ENCODE measurements at regions not wholly inside any gene's neighbourhood (a gene's known extent, or its start where the extent isn't known, plus 50 kb on each side); places are given as distances from the start of the nearest gene placed in this dataset.

DNA sequence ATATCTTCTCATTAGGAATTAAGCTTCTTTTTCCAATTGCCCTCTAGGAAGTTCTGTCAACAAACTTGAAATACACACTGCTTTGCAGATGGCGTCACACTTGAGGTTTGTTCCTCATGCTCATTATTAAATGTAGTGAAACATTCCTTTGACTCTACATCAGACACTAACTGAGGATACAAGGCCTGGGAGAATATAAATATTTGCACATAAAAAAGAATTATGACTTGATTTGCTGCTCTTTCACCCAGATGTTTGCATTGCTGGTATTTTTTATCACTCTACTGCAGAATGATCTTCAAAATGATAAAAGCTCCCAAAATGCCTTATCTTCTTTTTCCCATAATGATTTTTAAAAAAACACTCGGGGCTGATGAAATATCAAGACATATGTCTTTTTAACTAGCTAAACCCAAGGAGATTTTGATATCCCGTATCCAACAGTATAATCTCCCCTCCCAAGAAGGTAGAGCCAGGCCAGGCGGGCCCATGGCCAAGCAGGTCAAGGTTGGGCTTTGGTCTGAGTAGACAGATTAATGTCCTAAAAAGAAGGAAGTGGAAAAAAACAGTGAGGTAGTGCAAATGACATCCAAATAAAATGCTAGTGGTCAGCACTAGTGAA, 264.6 kb downstream of the HHIPL2 start:
- Histone ChIP-seq H3K27ac (ENCODE audit: low read depth, low read length) (no peak overlapping the region), H3K36me3 (ENCODE audit: control insufficient read depth in 5 of 5, insufficient read depth in 5 of 5, low read length in 5 of 5) (no peaks in the 10 kb centered on the region), H3K4me3 (ENCODE audit: low read depth in 1 of 5, low read length in 5 of 5) (no peak overlapping the region), H3K9ac (ENCODE audit: low read length in 5 of 5) (no peak overlapping the region), H3K27me3 (ENCODE audit: control insufficient read depth in 5 of 5, insufficient read depth in 4 of 5, low read length in 5 of 5) (no peaks in the 10 kb centered on the region), H3K4me1 (ENCODE audit: control insufficient read depth in 5 of 5, insufficient read depth in 5 of 5, low read length in 5 of 5) (peaks cover 0 to 16% (median 7%) of the 10 kb centered on the region in 5 donors), H3K9me3 (ENCODE audit: control insufficient read depth in 5 of 5, low read length in 5 of 5) (peaks cover 0 to 6% (median 0%) of the 10 kb centered on the region in 5 donors)

- Histone ChIP-seq H3K4me3 (ENCODE audit: low read depth in 1 of 5, low read length in 5 of 5) (no peak overlapping the region), H3K9ac (ENCODE audit: low read length in 5 of 5) (no peak overlapping the region), H3K4me1 (ENCODE audit: control insufficient read depth in 5 of 5, insufficient read depth in 5 of 5, low read length in 5 of 5) (peaks cover 0 to 8% (median 7%) of the 10 kb centered on the region in 5 donors), H3K9me3 (ENCODE audit: control insufficient read depth in 5 of 5, low read length in 5 of 5) (peaks cover 0 to 6% (median 0%) of the 10 kb centered on the region in 5 donors), H3K27ac (ENCODE audit: low read depth, low read length) (no peak overlapping the region), H3K27me3 (ENCODE audit: control insufficient read depth in 5 of 5, insufficient read depth in 4 of 5, low read length in 5 of 5) (no peaks in the 10 kb centered on the region), H3K36me3 (ENCODE audit: control insufficient read depth in 5 of 5, insufficient read depth in 5 of 5, low read length in 5 of 5) (no peaks in the 10 kb centered on the region)
These were observed 268.3 kb downstream of the HHIPL2 start for GRCh38 chr1:222279591-222279990.

DNA sequence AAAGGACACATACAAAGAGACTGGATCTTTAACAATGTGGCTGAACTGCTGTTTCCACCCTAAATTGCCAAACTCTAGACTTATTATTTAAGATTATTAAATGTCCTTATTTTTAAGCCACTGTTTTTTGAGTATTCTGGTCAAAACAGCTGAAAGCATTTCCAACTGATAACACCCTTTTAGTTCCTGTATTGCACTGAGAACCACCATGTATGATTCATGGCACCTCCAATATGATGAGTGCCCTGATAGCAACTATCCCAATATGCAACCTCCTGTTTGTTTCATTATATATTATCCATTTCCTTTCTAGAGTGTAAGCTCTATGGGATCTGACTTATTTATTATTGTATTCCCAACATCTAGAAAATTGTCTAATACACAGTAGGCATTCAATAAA, 269.4 kb downstream of the HHIPL2 start:
- H3K9me3 ChIP-seq (ENCODE audit: control insufficient read depth in 5 of 5, low read length in 5 of 5): peaks cover 0 to 6% (median 0%) of the 10 kb centered on the region in 5 donors
- H3K9ac ChIP-seq (ENCODE audit: low read length in 5 of 5): no peak overlapping the region
- H3K36me3 ChIP-seq (ENCODE audit: control insufficient read depth in 5 of 5, insufficient read depth in 5 of 5, low read length in 5 of 5): no peaks in the 10 kb centered on the region
- no peaks in the 10 kb centered on the region for H3K27me3 ChIP-seq (ENCODE audit: control insufficient read depth in 5 of 5, insufficient read depth in 4 of 5, low read length in 5 of 5)
- H3K27ac ChIP-seq (ENCODE audit: low read depth, low read length): no peak overlapping the region
- H3K4me1 ChIP-seq (ENCODE audit: control insufficient read depth in 5 of 5, insufficient read depth in 5 of 5, low read length in 5 of 5): peaks cover 0 to 6% (median 4%) of the 10 kb centered on the region in 5 donors
- H3K4me3 ChIP-seq (ENCODE audit: low read depth in 1 of 5, low read length in 5 of 5): no peak overlapping the region

- no peak overlapping the region for H3K4me3 ChIP-seq (ENCODE audit: low read depth in 1 of 5, low read length in 5 of 5)
- no peak overlapping the region for H3K27ac ChIP-seq (ENCODE audit: low read depth, low read length)
- H3K9ac ChIP-seq (ENCODE audit: low read length in 5 of 5): no peak overlapping the region
- H3K9me3 ChIP-seq (ENCODE audit: control insufficient read depth in 5 of 5, low read length in 5 of 5): peaks cover 0 to 6% (median 0%) of the 10 kb centered on the region in 5 donors
- H3K27me3 ChIP-seq (ENCODE audit: control insufficient read depth in 5 of 5, insufficient read depth in 4 of 5, low read length in 5 of 5): no peaks in the 10 kb centered on the region
- no peaks in the 10 kb centered on the region for H3K36me3 ChIP-seq (ENCODE audit: control insufficient read depth in 5 of 5, insufficient read depth in 5 of 5, low read length in 5 of 5)
- H3K4me1 ChIP-seq (ENCODE audit: control insufficient read depth in 5 of 5, insufficient read depth in 5 of 5, low read length in 5 of 5): no peaks in the 10 kb centered on the region
These were observed 272.0 kb downstream of the HHIPL2 start for GRCh38 chr1:222275729-222276465.

DNA sequence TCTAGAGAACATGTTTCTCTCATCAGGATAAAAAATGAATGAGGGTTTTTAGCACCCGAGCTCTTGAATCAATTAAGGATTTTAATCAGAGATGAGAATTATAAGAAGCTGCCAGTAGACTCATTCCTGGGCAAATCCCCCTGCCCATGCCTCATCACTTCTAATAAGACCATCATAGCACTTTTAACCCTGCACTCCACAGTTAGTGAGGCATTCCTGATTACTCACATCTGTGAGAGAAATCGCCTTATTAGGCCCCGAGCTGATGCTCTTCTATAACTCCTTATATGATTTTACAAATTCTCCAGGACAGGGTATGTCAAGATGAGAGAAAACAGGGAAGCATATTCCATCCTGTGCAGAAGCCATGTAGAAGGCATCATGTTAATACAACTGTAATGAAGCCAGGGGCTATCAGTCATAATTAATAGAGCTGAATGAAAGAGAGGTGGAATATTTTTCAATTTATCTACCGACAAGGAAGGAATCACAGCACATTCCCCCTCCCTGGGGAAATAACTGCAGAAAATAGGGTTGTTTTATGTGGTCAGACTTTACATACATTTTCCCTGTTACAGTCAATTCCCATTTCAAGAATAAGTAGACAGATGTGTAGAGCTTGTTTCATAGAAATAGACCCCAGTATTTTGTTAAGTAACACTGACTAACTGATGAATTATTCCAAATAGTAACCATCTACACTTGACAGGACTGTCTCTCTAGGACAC, 272.7 kb downstream of the HHIPL2 start:
- Histone ChIP-seq H3K36me3 (ENCODE audit: control insufficient read depth in 5 of 5, insufficient read depth in 5 of 5, low read length in 5 of 5) (no peaks in the 10 kb centered on the region), H3K27me3 (ENCODE audit: control insufficient read depth in 5 of 5, insufficient read depth in 4 of 5, low read length in 5 of 5) (no peaks in the 10 kb centered on the region), H3K4me1 (ENCODE audit: control insufficient read depth in 5 of 5, insufficient read depth in 5 of 5, low read length in 5 of 5) (no peaks in the 10 kb centered on the region), H3K27ac (ENCODE audit: low read depth, low read length) (no peak overlapping the region), H3K9me3 (ENCODE audit: control insufficient read depth in 5 of 5, low read length in 5 of 5) (peaks cover 0 to 6% (median 0%) of the 10 kb centered on the region in 5 donors), H3K4me3 (ENCODE audit: low read depth in 1 of 5, low read length in 5 of 5) (no peak overlapping the region), H3K9ac (ENCODE audit: low read length in 5 of 5) (no peak overlapping the region)

DNA sequence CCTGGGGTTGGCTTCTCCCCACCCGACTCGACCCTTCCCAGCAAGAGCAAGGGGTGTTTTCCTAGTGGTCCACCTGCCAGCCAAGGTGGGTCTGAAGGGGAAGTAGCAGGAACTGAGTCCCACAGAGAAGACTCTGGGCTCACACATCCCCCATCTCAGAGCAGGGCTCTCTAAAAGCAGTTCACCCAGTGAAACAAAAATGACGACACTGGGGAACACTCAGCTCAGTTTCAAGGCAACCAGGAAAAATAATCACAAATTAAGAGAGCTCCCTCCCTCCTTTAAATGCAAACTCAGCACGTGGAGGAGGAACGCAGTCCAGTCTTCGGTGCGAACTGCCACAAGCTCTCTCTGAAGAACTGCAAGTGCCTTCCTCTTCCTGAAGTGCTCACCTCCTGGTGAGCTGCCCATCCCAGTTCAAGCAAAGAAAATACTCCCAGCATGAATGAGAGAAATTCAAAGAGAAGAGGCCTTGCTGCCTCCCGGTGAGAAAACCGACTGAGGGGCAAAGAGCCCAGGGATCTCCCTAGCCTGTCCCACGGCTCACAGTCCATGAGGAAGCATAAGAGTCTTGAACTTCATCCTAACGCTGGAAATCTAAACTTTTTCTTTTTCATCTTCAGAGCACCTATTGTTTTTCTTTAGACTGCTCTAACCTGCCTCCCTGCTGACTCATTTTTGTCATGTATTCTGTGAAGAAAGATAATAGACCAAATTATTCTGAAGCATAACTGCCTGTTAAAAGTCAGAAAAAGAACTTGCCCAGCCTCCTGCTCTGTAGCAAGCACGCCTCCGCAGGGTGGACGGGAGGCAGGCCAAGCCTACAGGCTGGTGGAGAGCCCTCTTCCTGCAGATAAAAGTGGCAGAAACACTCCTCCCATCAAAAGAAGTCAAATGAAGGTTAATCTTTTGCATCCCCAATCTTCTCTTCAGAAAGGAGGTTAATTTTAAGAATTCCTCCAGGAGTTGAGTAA, 281.4 kb downstream of the HHIPL2 start:
- Histone ChIP-seq H3K27me3 (ENCODE audit: control insufficient read depth in 5 of 5, insufficient read depth in 4 of 5, low read length in 5 of 5) (no peaks in the 10 kb centered on the region), H3K4me3 (ENCODE audit: low read depth in 1 of 5, low read length in 5 of 5) (no peak overlapping the region), H3K4me1 (ENCODE audit: control insufficient read depth in 5 of 5, insufficient read depth in 5 of 5, low read length in 5 of 5) (no peaks in the 10 kb centered on the region), H3K9me3 (ENCODE audit: control insufficient read depth in 5 of 5, low read length in 5 of 5) (no peaks in the 10 kb centered on the region), H3K27ac (ENCODE audit: low read depth, low read length) (no peak overlapping the region), H3K36me3 (ENCODE audit: control insufficient read depth in 5 of 5, insufficient read depth in 5 of 5, low read length in 5 of 5) (no peaks in the 10 kb centered on the region), H3K9ac (ENCODE audit: low read length in 5 of 5) (no peak overlapping the region)

GRCh38 chr1:222263791-222264190, 284.1 kb downstream of the HHIPL2 start:
- Histone ChIP-seq H3K4me1 (ENCODE audit: control insufficient read depth in 5 of 5, insufficient read depth in 5 of 5, low read length in 5 of 5) (no peaks in the 10 kb centered on the region), H3K9ac (ENCODE audit: low read length in 5 of 5) (no peak overlapping the region), H3K27ac (ENCODE audit: low read depth, low read length) (no peak overlapping the region), H3K4me3 (ENCODE audit: low read depth in 1 of 5, low read length in 5 of 5) (no peak overlapping the region), H3K9me3 (ENCODE audit: control insufficient read depth in 5 of 5, low read length in 5 of 5) (no peaks in the 10 kb centered on the region), H3K36me3 (ENCODE audit: control insufficient read depth in 5 of 5, insufficient read depth in 5 of 5, low read length in 5 of 5) (no peaks in the 10 kb centered on the region), H3K27me3 (ENCODE audit: control insufficient read depth in 5 of 5, insufficient read depth in 4 of 5, low read length in 5 of 5) (no peaks in the 10 kb centered on the region)

DNA sequence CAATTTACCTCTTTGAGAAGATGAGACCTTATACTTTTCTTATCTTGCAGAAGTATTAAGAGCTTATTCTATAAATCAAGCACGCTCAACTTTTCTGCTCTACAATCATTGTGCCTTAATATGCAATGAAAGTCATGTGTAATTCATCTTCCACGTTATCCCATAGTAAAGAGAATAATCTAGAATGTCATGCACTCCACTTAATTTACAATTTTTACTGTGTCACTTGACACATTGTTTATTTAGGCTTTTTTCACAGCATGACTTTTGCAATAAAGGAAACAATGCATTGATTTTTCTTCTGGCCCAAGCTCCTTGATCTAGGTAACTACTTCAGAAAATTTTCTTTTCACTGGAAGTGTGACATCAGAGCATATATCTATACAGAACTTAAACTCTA, 290.9 kb downstream of the HHIPL2 start:
- no peaks in the 10 kb centered on the region for H3K36me3 ChIP-seq (ENCODE audit: control insufficient read depth in 5 of 5, insufficient read depth in 5 of 5, low read length in 5 of 5)
- H3K9me3 ChIP-seq (ENCODE audit: control insufficient read depth in 5 of 5, low read length in 5 of 5): peaks cover 0 to 11% (median 6%) of the 10 kb centered on the region in 5 donors
- H3K4me1 ChIP-seq (ENCODE audit: control insufficient read depth in 5 of 5, insufficient read depth in 5 of 5, low read length in 5 of 5): no peaks in the 10 kb centered on the region

DNA sequence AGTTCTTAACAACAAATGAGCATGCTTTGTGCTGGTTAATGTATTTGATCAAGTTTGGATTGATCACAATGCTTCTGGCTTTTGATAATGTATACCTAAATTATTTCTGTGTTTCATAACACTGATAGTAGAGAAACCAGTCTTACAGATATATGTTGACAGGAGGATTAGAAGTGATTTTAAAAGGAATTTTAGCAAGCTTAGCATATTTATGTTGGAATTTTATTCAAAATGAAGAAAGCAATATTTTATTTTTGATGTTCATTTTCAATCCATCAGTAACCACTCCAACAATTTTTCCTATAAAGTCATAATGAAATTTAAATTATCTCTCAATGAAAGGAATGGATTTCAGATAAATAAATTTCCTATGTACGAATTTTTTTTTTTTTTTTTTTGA, 291.8 kb downstream of the HHIPL2 start:
- H3K9me3 ChIP-seq (ENCODE audit: control insufficient read depth in 5 of 5, low read length in 5 of 5): peaks cover 0 to 14% (median 7%) of the 10 kb centered on the region in 5 donors
- no peaks in the 10 kb centered on the region for H3K27me3 ChIP-seq (ENCODE audit: control insufficient read depth in 5 of 5, insufficient read depth in 4 of 5, low read length in 5 of 5)
- H3K4me1 ChIP-seq (ENCODE audit: control insufficient read depth in 5 of 5, insufficient read depth in 5 of 5, low read length in 5 of 5): no peaks in the 10 kb centered on the region
- H3K9ac ChIP-seq (ENCODE audit: low read length in 5 of 5): no peak overlapping the region
- no peaks in the 10 kb centered on the region for H3K36me3 ChIP-seq (ENCODE audit: control insufficient read depth in 5 of 5, insufficient read depth in 5 of 5, low read length in 5 of 5)
- H3K27ac ChIP-seq (ENCODE audit: low read depth, low read length): no peak overlapping the region
- H3K4me3 ChIP-seq (ENCODE audit: low read depth in 1 of 5, low read length in 5 of 5): no peak overlapping the region

More for the DNA sequence above, 290.9 kb downstream of the HHIPL2 start:
- Histone ChIP-seq H3K4me3 (ENCODE audit: low read depth in 1 of 5, low read length in 5 of 5) (no peak overlapping the region), H3K27ac (ENCODE audit: low read depth, low read length) (no peak overlapping the region), H3K9ac (ENCODE audit: low read length in 5 of 5) (no peak overlapping the region), H3K27me3 (ENCODE audit: control insufficient read depth in 5 of 5, insufficient read depth in 4 of 5, low read length in 5 of 5) (no peaks in the 10 kb centered on the region)
